Activated CD4-positive, alpha-beta T cell treated with anti-CD3 and anti-CD28 coated beads, Interleukin-2, Interleukin-6, amounts not matched to agents 100 ng/mL and 50 ng/mL, durations not matched to agents 16 hours and 8 hours (primary cell): ENCODE measurements at regions not wholly inside any gene's neighbourhood (a gene's known extent, or its start where the extent isn't known, plus 50 kb on each side); places are given as distances from the start of the nearest gene placed in this dataset.

Experiments
- DNase-seq: peaks from one replicate; pipeline ENCODE4 v3.0.0-alpha.2; 2020

GRCh38 chr2:120481446-120482194 is 135.7 kb downstream of the INHBB start:
- DNase-seq = no peak

DNA sequence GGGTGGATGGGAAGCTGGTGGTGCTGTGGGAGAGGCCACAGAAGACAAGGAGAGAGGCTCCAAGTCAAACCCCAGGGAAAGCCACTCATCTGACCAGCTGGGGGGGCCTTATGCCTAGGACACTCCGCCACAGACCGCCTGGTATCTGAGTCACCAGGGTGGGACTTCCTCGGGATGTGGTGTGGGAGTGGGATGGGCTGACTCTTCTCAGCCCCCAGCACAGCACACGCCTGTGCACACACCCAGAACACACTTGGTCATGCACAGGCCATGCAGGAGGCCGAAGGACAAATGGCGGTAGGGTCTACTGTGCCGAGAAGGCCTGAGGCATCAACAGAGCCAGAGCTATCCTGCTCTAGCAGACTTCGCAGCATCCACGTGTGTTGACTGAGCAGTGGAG is 136.4 kb downstream of the INHBB start:
- DNase-seq = no peak

GRCh38 chr2:120483355-120483754 is 137.4 kb downstream of the INHBB start:
- no peak for DNase-seq

DNA sequence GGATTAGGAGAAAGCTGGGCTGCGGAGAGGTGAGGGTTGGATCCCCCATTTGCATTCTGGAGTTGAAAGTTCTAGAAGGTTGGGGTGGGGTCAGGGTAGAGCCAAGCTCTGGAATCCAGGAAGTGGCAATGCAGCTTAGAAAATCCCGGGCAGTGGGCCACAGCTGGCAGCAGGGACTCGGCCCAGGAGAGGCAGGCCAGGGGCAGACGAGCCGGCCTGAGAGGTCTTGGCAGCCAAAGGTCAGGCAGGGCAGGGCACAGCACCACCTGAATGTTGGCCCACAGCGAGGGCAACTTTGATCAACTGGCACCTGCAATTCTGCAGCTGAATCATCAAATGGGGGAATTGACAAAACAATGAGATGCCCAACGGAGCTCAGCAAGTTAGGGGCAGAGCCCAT is 139.2 kb downstream of the INHBB start:
- DNase-seq = no peak

DNA sequence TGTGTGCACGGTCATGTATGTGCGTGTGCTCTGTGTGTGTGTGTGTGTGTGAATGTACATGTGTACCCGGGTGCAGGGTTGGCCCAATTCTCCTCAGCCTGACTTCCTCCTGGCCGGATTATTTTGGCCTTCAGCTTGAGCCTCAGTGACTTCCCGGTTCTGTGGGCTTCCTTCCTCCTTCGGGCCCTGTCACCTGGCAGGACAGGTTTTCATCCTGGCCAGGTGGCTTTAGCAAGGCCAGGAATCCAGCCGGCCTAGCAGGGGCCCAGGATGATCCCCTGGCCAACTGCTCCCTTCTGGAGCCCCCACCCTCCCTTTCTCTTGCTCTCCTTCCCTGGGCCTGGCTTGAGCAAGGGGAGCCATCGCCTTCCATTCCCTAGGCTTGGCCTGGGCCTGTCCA is 140.5 kb downstream of the INHBB start:
- no peak for DNase-seq

GRCh38 chr2:120486946-120487345 is 141.0 kb downstream of the INHBB start:
- no peak for DNase-seq

DNA sequence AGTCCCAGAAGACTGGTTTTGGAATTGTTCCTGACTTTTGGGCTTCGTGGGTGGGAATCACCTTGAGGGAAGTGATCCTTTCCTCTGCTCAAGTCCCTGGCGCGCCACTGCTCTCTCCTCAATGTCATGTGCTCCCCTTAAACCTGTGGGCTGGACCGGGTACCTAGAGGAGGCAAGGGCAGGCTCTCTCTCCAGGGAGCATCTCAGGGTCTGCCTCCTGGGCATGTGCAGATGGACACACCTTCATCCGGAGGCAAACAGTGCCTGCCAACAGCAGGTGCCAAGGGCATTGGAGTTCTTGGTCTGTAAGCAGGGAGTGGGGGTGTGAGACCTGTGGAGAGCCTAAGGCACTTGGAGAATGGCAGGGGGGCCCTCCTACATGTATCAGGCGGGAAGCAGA is 142.6 kb downstream of the INHBB start:
- no peak for DNase-seq

- DNase-seq = no peak
Observed at GRCh38 chr2:120489023-120489422, 143.1 kb downstream of the INHBB start.

- no peak for DNase-seq
Observed at GRCh38 chr2:120490091-120490798, 144.3 kb downstream of the INHBB start.

GRCh38 chr2:120491111-120491625 is 145.2 kb downstream of the INHBB start:
- no peak for DNase-seq

DNA sequence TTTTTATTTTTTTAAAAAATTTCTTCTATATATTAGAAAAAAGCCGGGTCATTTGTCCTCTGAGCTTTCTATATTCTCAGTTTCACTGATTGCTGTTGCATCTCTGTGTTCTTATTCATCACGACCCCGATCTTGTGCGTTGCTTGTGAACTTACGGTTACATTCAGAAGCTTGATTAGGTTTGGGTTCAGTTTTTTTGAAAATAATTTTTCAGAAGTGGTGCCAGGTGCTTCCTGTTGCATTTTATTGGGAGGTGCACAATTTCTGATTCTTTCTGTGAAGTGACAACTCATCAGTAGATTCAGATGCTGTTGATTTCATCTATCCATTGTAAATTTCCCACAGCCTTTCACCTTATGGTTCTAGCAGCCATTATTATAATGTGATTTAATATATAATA is 147.3 kb downstream of the INHBB start:
- DNase-seq = no peak

DNA sequence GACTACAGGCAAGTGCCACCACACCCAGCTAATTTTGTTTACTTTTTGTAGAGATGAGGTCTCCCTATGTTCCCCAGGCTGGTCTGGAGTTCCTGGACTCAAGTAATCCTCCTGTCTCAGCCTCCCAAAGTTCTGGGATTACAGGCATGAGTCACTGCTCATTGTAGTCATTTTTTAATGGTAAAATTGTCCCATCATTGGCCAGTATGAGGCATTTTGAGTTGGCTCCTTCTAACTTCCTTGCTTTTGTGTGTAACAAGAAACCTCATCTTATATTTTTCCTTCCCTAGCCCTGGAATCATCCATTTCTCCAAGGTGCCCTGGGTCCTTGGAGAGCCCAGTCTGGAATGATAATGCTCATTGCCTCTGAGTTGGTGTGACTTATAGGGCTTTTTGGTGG is 148.5 kb downstream of the INHBB start:
- DNase-seq = no peak

- DNase-seq = no peak
Observed at GRCh38 chr2:120495586-120495985, 149.7 kb downstream of the INHBB start.

DNA sequence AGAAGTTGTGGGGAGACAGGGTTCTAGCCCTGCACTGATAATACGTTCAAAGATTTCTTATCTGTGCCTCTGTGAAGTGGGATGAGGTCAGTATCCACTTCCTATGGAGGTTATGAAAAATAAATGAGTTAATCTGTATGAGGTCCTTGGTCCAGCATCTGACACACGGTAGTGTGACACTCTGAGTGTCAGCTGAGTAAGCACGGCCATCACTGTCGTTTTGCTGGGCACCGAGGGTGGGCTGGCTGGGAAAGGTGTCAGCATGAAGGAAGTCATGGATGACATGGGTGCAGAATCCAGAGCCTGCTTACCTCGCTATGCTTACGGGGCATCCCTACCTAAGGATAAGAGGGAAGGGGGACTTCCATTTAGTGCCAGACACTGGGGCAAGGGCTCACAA is 150.3 kb downstream of the INHBB start:
- no peak for DNase-seq

GRCh38 chr2:120496759-120497158 is 150.8 kb downstream of the INHBB start:
- DNase-seq = no peak

DNA sequence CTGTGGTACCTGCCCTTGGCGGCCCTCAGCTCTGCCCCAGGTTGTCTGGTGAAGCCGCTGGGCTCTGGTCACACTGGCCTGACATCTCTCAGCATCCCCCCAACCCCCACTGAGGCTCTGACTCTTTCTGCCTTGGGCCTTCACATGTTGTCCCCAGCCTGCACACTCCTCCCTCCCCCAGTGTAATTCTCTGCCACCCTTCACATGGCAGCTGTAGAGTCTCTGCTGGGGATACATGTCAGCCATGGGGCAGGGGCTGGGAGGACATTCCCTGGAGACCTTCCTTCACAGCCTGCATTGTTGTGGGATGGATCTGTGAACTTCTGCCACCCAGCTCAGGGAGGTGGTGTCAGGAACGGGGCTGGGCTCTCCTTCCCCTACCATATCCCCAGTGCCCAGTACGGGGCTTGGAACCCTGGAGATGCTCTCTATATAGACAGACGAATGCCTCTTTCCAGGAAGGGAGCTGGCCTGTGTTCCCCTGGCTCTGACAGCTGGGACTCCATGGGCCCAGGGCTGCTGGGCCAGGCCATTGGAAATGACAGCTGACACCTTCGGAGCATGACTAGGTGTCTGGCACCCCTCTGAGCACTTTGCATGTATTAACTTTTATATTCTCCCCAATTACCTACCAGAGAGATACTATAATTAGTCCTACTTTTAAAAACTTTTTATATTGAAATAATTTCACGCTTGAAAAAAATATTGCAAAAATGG is 151.5 kb downstream of the INHBB start:
- no peak for DNase-seq

GRCh38 chr2:120498121-120498520 is 152.2 kb downstream of the INHBB start:
- DNase-seq = no peak

- no peak for DNase-seq
Observed at GRCh38 chr2:120498576-120499394, 152.8 kb downstream of the INHBB start.

GRCh38 chr2:120499784-120500495 is 154.0 kb downstream of the INHBB start:
- DNase-seq = no peak

DNA sequence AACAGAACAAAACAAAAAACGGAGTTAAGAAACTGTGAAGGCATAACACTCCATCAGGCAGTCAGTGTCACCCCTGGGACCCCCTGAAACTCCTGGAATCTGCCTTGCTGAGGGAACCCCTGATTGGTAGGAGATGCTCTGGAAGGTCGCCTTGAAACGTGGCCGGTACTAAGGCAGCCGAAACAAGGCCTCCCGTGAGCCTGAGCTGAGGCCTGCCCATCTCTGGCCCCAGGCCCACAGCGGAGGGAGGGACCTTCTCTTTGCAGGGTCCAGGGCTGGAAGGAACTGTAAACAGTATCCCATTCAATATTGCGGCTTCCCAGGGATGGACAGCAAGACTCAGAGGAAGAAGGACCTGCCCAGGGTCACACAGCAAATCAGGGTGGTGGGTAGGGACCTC is 155.7 kb downstream of the INHBB start:
- no peak for DNase-seq

DNA sequence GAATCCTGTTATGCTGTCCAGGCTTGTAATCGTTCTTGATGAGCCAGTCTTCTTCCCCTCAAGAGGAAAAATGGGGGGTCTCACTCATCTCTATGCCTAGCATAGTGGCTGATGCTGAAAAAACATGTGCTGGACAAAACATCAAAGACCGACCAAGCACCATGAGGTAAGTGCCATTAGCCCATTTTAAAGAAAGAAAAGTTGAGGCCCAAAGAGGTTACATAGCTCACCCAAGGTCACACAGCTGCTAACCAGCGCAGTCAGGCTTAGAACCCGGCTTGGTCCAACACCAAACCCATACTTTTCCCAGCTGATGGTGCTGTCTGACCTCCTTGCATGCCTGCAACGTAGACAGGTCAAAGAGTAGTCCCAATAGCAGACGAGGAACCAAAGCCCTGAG is 156.4 kb downstream of the INHBB start:
- no peak for DNase-seq

- DNase-seq = no peak
Observed at GRCh38 chr2:120502761-120503160, 156.8 kb downstream of the INHBB start.
